Omental fat pad (tissue), 3 donors: ENCODE measurements at regions not wholly inside any gene's neighbourhood (a gene's known extent, or its start where the extent isn't known, plus 50 kb on each side); places are given as distances from the start of the nearest gene placed in this dataset.

ENCODE experiments used
- ATAC-seq: fragments of 150-250 bp; one replicate; pipeline ENCODE4 v1.9.1; 2016; ENCODE audit warnings: mild to moderate bottlenecking, moderate library complexity; ENCODE audit not compliant: low FRiP score
- DNase-seq: peaks from one replicate; pipeline ENCODE4 v3.0.0-alpha.2; 2019; ENCODE audit warnings: low spot score
- CTCF ChIP-seq, 3 donors: fragments of 450-650 bp; IDR thresholded peaks; one replicate each; pipeline ENCODE4 v1.5.1; 2016 to 2017; ENCODE audit warnings: antibody characterized with exemption in 3 of 3, mild to moderate bottlenecking in 3 of 3, moderate library complexity in 2 of 3

DNA sequence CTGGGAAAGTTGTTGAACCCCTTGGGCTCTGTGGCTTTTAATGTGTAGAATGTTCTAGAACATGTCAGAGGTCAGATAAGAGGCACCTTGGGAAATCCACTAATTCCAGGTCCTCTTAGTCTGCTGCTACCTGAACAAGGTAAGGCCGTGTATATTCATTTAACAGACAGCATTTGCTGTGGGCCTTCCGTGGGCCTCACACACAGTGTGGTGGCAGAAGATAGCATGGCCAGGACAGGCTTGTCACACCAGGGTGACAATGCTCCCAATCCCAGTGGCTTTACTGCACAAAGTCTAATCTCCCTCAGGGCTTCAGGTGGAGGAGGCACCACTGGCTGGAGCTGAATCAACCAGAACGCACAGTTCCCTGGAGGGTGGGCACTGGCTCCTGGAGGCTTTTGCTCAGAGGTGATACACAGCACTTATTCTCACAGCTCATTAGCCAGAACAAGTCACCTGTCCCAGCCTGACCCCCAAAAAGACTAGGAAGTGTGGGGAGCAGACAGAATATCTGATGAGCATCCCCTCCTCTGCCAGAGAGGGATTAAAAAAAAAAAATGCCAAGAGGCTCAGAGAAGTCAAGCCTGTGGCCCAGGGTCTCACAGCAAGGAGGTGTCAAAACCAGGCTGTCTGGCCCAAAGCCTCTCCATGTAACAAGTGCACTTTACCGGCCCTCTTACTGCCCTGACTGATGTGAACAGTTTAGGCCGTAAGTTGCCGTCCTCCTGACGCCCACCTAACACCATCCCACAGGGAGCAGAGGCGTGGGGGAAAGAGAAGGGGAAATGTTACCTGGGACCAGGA lies 216.9 kb upstream of the RAB6C start:
- DNase-seq (no peak), ATAC-seq (no peak)
- TF ChIP-seq CTCF (IDR thresholded peaks at IDR 0.05), result no peak

DNA sequence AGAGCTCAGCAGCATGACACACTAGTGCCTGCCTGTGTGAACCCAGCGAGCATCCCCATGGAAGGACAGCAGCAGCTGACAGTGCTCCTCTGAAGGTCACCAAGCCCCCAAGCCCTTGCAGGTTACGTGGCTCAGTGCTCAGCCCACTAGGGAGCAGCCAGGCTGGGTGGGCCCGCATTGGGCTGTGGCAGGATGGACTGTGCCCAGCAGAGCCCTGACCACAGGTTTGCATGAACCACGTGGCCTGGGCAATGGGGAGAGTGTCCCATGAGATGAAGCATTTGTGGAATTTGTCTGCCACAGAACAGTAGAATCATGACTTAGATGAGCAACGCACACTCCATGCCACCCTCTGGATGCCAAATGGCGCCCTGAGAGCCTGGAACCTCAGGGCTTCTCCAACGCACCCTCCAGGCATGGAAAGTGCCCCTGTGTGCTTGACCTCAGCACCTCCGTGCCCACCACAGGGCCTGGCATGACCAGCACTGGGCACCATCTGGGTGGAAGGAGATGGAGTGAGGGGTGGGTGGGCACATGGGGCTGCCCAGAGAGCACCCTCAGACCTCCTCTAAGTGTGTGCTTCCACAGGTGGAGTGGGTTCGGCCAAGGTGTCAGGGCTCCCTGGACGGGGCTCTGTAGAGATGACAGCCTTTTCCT lies 216.1 kb upstream of the RAB6C start:
- TF ChIP-seq CTCF (IDR thresholded peaks at IDR 0.05), result no peak
- ATAC-seq, result no peak
- DNase-seq, result no peak

GRCh38 chr2:129763966-129764365 lies 215.5 kb upstream of the RAB6C start:
- TF ChIP-seq CTCF (IDR thresholded peaks at IDR 0.05), result no peak
- ATAC-seq (peak; percentile 43), DNase-seq (no peak)

- DNase-seq (no peak), ATAC-seq (no peak)
- TF ChIP-seq CTCF (IDR thresholded peaks at IDR 0.05), result no peak
Observed at GRCh38 chr2:129764376-129765325, 214.8 kb upstream of the RAB6C start.

- no peak for ATAC-seq
- TF ChIP-seq CTCF (IDR thresholded peaks at IDR 0.05), result no peak
- DNase-seq, result no peak
Observed at GRCh38 chr2:129765326-129765677, 214.2 kb upstream of the RAB6C start.

DNA sequence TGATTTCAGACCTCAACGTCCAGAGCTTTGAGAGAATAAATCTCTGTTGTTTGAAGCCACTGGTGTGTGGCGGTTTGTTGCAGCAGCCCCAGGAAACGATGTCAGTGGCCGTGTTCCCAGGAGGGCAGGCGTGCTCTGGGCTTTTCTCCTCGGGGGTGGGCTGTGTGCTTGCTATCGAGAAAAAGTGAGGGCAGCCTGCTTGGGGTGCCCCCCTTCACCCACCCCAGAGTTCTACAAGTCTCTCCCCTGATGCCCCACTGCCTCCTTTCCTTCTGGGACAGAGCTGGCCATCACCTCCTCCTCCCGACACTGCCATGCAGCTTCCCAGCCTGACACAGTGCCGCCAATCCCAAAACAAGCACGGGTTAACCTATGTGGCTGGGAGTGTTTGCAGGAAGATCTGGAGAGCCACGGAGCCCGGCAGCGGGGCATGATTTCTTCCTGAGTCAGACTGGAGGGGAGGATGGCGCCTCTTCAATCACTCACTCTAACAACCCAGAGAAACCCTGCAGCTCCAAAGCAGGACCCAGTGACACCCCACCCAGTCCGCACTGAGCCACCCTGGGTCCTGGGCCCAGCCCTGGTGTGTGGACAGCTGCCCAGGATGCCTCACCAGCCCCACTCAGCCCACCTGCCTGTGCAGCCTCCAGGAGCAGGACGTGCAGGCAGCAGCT lies 213.7 kb upstream of the RAB6C start:
- no peak for ATAC-seq
- DNase-seq, result no peak
- no peak for TF ChIP-seq CTCF (IDR thresholded peaks at IDR 0.05)
